Kidney tubule cell (primary cell): ENCODE measurements at regions not wholly inside any gene's neighbourhood (a gene's known extent, or its start where the extent isn't known, plus 50 kb on each side); places are given as distances from the start of the nearest gene placed in this dataset.
A peak's percentile ranks its signal among the peaks of the same experiment; 100 is the strongest.
"Not testable (repeated sequence)": the region's sequence is repeated elsewhere in the genome, so short reads cannot be mapped to it uniquely, and the experiment has no call there.

Experiments used
- DNase-seq: peaks from one replicate; pipeline ENCODE4 v3.0.0-alpha.2; 2018; ENCODE audit warnings: low spot score

- no peak for DNase-seq
These were observed 260.4 kb downstream of the FAM43A start for GRCh38 chr3:194946091-194946490.

DNA sequence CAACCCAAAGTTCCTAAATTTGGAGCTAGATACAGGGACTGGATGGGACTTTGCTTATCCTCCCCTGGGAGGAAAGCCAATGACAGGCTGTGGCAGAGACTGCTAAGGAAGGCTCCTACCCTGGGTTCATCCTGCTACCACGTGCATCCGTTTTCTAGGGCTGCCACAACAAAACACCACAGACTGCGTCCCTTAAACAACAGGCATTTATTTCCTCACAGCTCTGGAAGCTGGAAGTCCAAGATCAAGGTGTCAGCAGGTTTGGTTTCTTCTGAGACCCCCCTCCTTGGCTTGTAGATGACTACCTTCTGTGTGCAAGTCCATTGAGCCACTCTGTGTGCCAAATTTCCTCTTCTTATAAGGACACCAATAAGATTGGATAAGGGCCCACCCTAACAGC, 263.9 kb downstream of the FAM43A start:
- no peak for DNase-seq

- DNase-seq, result no peak
These were observed 265.4 kb downstream of the FAM43A start for GRCh38 chr3:194950906-194951628.

- DNase-seq, result not testable (repeated sequence)
These were observed 265.9 kb downstream of the FAM43A start for GRCh38 chr3:194951629-194951920.

DNA sequence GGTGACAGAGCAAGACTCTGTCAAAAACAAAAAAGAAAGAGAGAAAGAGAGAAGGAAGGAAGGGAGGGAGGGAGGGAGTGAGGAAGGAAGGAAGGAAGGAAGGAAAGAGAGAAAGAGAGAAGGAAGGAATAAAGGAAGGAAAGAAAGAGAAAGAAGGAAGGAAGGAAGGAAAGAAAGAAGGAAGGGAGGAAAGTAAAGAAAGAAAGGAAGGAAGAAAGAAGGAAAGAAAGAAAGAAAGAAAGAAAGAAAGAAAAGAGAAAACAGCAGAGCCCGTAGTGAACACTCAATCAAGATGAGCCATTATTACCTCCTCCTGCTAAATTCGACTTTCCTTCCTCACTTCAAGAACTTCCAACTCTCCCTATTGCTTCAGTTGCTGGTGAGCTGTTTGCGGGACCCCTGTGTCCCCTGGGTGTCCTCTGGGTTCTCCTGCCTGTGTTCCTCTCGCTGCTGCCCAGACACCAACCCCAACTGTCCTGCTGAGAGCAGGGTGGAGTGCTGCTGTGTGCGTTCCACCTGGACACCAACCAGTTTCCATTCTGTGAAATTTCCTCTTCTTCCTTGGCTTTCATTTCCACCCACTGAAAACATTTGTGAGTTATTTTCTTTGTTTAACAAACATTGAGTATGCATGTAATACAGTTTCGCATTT, 266.4 kb downstream of the FAM43A start:
- DNase-seq, result no peak

DNA sequence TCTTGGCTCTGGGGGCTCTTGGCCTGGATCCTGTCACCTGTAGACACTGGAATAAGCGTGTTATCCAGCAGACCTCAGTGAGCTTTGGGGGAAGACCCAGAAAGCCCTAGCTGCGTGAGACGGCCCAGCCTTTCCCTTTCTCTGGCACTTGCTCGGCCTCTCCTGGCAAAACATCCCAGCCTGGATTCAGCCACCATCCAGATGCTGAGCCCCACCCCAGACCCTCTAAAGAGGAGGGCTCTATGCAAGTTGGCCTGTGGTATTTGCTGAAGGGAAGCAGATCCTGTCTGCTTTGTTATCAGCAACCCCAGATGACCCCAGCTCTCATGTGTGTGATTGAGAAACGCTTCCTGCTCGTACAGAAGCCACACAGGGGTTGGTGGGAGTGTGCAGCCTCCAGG, 267.2 kb downstream of the FAM43A start:
- DNase-seq, result no peak

DNA sequence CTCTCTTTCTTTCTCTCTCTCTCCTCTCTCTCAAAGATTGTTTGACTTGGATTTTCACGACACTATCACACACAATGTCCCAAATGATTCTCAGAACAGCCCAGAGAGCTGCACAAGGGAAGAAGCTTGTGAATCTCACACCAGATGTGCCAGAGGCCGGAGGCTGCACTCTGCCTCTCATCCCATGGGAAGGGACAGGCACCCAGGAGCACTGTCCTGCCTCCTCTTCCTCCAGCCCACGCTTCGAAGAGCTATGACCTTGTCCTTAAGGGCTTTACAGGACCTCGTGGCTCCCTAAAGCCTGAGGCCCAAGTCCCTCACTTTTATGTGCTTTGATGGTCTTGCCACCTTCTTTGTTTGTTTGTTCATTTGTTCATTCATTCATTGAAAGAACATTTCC, 267.6 kb downstream of the FAM43A start:
- DNase-seq, result no peak

DNA sequence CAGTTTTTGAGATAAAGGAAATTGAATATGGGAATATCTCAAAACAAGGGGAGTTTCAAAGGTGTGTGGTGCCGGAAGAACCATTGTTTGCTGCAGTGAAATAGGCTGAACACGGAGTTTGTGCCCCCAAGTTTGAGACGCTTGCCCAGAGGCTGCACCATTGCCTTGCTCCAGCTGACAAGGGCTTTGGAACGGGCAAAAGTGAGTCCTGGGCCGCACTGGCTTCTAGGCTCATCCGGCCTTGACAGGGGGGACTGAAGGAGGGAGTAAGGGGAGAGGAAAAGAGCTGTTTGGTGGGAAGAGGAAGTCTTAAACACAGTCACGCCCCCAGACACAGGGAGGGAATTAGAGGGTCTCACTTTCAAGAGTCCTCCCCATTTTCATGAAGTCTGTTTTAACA, 269.9 kb downstream of the FAM43A start:
- no peak for DNase-seq

DNA sequence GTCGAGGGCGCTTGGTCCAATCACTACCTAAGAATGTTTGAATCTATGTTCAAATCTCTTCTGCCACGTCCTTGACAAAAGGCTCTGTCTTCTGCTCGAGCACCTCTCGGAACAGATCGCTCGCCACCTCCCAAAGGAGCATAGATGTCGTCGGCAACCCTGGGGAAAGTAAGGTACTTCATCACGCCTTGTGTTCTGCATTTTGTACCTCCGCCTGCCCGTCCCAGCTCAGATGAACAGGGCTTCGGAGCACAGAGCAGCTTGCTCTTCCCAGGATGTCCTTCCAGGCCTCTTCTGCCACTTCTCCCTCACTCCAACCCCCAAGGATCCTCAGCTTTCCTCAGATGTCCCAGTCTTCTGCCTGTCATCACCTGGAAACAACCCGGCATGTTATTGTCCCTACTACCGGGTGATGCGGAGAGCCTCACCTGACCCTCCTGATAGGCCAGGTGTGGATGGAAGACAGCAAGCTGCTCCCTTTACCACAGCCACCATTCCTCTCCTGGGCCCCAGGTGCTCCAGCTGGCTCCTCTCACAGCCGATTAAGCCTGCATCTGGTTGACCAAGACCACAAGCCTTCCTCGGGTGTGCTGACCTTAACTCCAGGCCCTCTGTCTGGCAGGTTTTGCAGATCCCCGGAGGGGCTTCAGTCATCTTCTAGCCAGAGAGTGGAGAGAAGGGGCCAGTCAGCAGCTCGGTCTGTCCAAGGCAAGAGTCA, 270.5 kb downstream of the FAM43A start:
- DNase-seq, result no peak

GRCh38 chr3:194956697-194957396, 271.2 kb downstream of the FAM43A start:
- DNase-seq, result no peak

DNA sequence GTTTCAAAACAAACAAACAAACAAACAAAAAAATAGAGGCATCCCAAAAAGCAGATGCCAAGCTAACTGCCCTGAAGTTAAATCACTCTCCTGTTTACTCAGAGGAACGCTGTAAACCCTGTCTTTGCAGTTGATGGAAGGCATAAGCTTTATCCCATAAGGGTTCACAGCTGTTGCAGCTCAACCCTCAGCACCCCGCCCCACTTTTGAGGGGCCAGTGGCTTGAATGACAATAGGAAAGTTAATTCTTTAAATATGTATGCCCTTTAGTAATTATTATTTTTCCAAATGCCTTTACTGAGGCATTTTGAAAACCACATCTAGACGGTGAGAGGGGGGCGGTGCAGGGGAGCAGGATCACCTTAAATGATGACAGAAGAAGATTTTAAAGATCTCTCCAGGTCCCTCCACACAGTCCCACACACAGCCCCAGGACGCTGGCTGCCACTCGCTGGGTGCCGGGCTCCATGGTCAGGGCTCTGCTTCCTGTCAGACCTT, 272.1 kb downstream of the FAM43A start:
- no peak for DNase-seq

DNA sequence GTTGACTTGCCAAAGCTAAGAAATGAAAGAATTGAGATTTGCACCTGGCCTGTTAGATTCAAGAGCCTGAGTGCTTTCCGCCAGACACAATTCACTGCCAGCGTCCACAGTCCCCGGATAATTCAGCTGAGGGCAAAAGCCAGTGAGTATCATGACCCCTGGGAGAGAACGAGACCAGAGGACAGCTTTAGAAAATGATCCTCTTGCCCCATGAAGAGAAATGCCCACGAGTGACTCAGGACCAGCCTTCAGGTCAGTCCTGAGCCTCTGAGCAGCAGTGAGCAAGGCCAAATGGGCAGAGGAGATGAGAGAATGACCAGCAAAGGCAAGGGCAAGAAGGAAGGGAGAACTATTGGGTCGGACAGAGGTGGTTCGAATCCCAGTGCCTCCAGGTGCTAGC, 273.5 kb downstream of the FAM43A start:
- DNase-seq, result no peak

DNA sequence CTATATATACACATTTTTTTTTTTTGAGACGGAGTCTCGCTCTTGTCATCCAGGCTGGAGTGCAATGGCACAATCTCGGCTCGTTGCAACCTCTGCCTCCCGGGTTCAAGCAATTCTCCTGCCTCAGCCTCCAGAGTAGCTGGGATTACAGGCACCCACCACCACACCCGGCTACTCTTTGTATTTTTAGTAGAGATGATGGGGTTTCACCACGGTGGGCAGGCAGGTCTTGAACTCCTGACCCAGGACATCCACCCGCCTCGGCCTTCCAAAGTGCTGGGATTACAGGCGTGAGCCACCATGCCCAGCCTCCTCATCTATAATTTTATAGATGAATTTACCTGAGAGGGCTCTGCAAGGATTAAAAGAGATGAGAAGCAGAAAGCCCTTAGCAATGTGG, 274.0 kb downstream of the FAM43A start:
- not testable (repeated sequence) for DNase-seq

- peak; percentile 7 for DNase-seq
These were observed 274.9 kb downstream of the FAM43A start for GRCh38 chr3:194960446-194961032.

DNA sequence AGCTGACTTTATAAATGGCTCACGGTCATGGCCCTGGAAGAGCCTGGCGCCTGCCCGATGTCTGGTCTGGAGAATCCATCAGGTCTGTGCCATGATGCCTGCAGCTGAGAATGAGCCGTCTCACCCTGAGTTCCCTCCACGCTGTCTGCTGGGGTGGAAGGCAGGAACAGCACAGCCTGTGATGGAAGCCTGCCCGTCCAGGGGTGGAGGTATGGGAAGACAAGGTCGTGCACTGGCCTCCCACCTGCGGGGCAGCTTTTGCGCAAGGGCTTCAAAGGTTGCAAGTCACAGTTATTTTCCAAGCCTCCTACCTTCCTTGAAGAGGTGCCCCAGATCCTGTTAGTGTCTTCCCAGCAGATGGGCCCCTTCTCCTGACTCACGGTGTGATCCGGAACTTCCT, 275.5 kb downstream of the FAM43A start:
- DNase-seq, result no peak

GRCh38 chr3:194961571-194961970, 275.9 kb downstream of the FAM43A start:
- no peak for DNase-seq

- no peak for DNase-seq
These were observed 276.4 kb downstream of the FAM43A start for GRCh38 chr3:194962056-194962455.

- no peak for DNase-seq
These were observed 279.1 kb downstream of the FAM43A start for GRCh38 chr3:194964809-194965208.

GRCh38 chr3:194967151-194968117, 281.8 kb downstream of the FAM43A start:
- DNase-seq, result no peak

GRCh38 chr3:194970066-194970465, 284.4 kb downstream of the FAM43A start:
- DNase-seq, result no peak

GRCh38 chr3:194971009-194971408, 285.3 kb downstream of the FAM43A start:
- no peak for DNase-seq
